ENCODE measurements at regions not wholly inside any gene's neighbourhood (a gene's known extent, or its start where the extent isn't known, plus 50 kb on each side); places are given as distances from the start of the nearest gene placed in this dataset.

DNA sequence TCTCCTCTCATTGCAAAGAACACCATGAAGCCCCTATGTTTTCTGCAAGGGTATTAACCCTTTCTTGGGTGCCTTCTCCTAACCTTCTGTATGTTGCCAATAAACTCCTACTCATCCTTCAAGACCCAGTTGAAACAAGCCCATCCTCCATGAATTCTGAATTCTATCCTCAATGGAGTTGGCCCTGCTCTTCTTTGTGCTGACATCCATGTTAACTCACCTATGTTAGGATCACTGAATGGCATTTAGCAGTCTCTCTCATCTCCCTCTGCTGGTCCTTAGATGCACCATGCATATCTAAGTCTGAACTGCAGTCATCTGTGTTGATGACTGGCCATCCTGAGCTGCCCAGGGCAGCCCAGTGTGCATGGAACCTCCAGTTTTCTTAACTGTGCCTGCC lies 129.8 kb downstream of the BUB3 start:
- TF ChIP-seq, protein P1, sequence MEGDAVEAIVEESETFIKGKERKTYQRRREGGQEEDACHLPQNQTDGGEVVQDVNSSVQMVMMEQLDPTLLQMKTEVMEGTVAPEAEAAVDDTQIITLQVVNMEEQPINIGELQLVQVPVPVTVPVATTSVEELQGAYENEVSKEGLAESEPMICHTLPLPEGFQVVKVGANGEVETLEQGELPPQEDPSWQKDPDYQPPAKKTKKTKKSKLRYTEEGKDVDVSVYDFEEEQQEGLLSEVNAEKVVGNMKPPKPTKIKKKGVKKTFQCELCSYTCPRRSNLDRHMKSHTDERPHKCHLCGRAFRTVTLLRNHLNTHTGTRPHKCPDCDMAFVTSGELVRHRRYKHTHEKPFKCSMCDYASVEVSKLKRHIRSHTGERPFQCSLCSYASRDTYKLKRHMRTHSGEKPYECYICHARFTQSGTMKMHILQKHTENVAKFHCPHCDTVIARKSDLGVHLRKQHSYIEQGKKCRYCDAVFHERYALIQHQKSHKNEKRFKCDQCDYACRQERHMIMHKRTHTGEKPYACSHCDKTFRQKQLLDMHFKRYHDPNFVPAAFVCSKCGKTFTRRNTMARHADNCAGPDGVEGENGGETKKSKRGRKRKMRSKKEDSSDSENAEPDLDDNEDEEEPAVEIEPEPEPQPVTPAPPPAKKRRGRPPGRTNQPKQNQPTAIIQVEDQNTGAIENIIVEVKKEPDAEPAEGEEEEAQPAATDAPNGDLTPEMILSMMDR (conservative IDR thresholded peaks at IDR 0.05; ENCODE audit: low read depth, low read length) = peak; percentile 33
- no peak for DNase-seq (ENCODE audit: low read depth)
- no peak overlapping the region for H3K4me3 ChIP-seq (ENCODE audit: low read length)

DNA sequence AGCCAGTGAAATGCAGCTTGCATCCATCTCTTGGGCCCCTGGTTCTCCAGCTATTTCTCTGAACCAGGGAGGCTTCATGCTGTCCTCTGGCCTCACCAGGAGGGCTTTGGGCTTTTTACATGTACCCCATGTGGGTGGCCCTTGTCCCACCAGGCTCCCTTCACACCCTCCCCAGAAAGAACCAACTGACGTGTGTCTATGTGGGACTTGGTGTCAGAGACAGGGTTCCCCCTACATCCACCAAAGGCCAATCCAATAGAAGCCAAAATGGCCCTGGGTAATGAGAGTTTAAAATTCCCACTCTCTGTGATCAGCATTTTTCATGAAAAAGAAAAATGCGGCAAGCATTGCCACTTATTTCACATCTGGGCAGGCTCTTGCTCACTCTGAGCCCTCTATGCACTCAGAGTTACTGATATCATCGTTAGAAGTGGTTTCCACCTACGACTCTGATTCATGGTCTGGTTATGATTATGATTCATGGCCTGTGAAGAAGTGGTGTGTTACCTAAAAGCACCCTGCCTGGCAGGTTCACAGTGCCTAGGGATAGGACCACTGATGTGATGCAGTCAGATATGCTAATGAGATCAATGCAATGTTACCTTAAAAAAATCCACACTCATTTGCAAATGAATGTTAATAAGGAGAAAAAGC lies 133.5 kb downstream of the BUB3 start:
- TF ChIP-seq, protein P1 (conservative IDR thresholded peaks at IDR 0.05; ENCODE audit: low read depth, low read length) = no peak
- H3K4me3 ChIP-seq (ENCODE audit: low read length) = no peak overlapping the region
- DNase-seq (ENCODE audit: low read depth) = peak; percentile 83

DNA sequence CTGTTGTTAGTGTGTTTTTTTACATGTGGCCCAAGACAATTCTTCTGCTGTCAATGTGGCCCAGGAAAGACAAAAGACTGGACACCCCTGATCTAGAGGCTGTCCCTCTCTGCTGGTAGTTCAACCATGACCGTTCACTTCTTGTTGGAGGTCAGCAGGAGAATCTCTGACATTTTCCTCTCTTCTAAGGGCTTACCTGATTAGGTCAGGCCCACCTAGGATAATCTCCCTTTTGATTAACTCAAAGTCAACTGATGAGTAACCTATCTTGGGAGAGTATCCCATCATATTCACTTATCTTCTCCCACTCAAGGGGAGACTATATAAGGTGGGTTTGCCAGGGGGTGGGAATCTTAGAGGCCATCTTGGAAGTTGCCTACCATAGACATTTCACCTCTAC lies 135.2 kb downstream of the BUB3 start:
- DNase-seq (ENCODE audit: low read depth) = no peak
- TF ChIP-seq, protein P1 (conservative IDR thresholded peaks at IDR 0.05; ENCODE audit: low read depth, low read length) = no peak
- H3K4me3 ChIP-seq (ENCODE audit: low read length) = no peak overlapping the region

DNA sequence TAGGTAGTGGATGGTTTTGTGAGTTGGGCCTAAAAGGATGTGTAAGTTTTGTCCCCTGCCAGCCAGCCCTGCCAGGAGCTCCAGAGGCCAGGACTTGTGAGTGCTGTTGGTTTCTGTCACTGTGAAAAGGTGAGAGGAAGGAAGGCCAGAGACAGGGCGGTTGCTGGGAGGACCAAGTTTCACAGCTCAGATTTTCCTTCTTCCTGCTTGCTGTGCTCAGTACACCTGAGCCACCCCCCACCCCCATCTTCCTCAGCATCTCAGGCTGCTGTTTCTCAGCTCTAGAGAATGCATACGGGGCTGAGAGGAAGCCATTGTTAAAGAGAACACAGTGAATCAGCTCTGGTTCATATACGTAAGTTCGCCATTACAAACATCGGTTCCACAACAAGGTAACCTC lies 139.9 kb downstream of the BUB3 start:
- DNase-seq (ENCODE audit: low read depth) = no peak
- H3K4me3 ChIP-seq (ENCODE audit: low read length) = no peak overlapping the region
- TF ChIP-seq, protein P1 (conservative IDR thresholded peaks at IDR 0.05; ENCODE audit: low read depth, low read length) = no peak

DNA sequence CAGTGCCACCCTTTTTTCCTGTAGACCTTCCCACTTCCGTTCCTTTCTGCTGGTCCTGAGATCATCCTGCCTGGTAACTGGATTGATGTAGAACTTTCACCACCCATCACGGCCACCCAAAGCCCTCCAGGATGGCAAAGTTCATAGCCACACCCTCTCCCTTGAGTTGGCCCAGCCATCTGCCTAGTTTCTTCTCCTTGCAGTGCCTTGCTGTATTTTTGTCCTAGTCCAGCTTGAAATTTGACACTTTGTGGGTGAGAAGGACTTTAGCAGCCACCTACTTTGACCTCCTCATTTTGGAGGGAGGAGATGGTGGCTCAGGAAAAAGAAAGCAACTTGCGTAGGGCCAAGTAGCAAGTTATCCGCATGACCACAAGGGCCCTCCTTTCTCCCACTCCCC lies 140.7 kb downstream of the BUB3 start:
- TF ChIP-seq, protein P1 (conservative IDR thresholded peaks at IDR 0.05; ENCODE audit: low read depth, low read length) = no peak
- H3K4me3 ChIP-seq (ENCODE audit: low read length) = no peak overlapping the region
- no peak for DNase-seq (ENCODE audit: low read depth)

DNA sequence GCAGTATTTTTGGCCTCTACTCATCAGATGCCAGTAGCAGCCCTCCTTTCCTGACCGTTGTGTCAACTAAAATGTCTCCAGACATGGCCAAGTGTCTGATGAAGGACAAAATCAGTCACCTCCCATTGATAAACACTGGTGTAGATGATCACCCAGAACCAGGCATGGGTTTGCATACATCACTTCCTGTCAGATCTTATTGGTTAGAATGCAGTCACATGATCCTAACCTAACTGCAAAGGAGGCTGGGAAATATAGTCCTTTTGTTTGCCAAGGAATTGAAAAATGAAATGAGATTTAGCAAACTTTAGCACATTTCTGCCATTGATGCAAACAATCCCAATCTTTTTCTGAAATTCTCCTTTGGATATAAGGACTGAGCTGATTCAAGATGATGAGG lies 141.4 kb downstream of the BUB3 start:
- no peak overlapping the region for H3K4me3 ChIP-seq (ENCODE audit: low read length)
- TF ChIP-seq, protein P1 (conservative IDR thresholded peaks at IDR 0.05; ENCODE audit: low read depth, low read length) = no peak
- DNase-seq (ENCODE audit: low read depth) = no peak

DNA sequence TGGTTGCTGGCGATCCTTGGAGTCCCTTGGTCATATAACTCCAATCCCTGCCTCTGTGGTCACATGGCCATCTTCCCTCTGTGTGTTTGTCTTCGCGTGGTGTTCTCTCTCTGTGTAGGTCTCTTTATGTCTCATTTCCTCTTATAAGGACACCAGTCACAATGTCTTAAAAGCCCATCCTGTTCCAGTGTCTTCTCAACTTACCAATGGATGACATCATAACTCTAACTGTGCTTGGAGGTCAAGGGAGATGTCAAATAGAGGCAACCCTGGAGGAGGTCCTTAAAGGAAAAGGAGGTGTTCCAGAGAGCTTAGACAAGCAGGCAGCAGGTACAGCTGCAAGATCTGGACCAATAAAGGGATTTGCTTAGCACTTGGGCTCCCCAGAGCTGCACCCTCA lies 143.0 kb downstream of the BUB3 start:
- TF ChIP-seq, protein P1 (conservative IDR thresholded peaks at IDR 0.05; ENCODE audit: low read depth, low read length) = no peak
- DNase-seq (ENCODE audit: low read depth) = no peak
- no peak overlapping the region for H3K4me3 ChIP-seq (ENCODE audit: low read length)
